ENCODE measurements at regions not wholly inside any gene's neighbourhood (a gene's known extent, or its start where the extent isn't known, plus 50 kb on each side); places are given as distances from the start of the nearest gene placed in this dataset.

DNA sequence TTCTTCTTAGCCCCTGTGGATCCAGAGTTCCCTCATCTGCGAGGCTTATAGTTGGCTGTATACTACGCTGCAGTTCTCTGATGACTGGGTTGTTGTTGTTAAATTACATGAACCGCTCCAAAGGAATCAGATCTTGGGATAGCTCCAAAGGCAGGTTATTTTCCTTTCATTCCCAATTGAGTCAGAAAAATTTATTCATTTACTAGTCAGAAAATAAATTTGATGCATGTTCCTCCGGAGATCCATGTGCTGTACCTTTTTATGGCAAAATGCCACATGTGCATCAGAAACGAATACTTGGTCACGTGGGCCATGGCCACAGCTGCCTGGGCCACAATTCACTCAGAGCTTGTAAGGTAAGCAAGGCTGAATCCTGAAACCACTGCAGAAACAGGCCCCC is 304.0 kb downstream of the NR2F1-AS1 start:
- H3K27ac ChIP-seq: no peak overlapping the region
- TF ChIP-seq, protein P1, sequence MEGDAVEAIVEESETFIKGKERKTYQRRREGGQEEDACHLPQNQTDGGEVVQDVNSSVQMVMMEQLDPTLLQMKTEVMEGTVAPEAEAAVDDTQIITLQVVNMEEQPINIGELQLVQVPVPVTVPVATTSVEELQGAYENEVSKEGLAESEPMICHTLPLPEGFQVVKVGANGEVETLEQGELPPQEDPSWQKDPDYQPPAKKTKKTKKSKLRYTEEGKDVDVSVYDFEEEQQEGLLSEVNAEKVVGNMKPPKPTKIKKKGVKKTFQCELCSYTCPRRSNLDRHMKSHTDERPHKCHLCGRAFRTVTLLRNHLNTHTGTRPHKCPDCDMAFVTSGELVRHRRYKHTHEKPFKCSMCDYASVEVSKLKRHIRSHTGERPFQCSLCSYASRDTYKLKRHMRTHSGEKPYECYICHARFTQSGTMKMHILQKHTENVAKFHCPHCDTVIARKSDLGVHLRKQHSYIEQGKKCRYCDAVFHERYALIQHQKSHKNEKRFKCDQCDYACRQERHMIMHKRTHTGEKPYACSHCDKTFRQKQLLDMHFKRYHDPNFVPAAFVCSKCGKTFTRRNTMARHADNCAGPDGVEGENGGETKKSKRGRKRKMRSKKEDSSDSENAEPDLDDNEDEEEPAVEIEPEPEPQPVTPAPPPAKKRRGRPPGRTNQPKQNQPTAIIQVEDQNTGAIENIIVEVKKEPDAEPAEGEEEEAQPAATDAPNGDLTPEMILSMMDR (IDR thresholded peaks at IDR 0.05): no peak
- no peak for TF ChIP-seq ZFX (IDR thresholded peaks at IDR 0.05; ENCODE audit: borderline replicate concordance)

DNA sequence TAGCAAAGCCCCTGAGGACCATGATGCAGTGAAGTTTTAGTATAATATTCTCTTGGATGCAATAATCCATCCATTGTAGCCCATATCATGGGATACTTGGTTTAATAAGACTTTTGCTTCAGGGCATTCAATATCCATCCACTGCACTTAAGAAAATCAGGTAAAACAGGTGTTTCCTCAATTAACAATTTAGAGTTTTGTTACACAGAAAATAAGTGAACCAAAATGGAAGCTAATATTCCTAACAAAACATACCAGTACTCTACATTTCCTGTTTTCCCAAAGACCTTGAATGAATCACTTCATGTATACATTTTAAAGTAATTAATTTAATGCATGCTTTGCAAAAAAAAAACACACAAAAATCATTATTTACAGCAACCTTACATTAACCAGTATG is 305.6 kb downstream of the NR2F1-AS1 start:
- H3K27ac ChIP-seq: no peak overlapping the region
- no peak for TF ChIP-seq ZFX (IDR thresholded peaks at IDR 0.05; ENCODE audit: borderline replicate concordance)
- TF ChIP-seq, protein P1 (IDR thresholded peaks at IDR 0.05): no peak

DNA sequence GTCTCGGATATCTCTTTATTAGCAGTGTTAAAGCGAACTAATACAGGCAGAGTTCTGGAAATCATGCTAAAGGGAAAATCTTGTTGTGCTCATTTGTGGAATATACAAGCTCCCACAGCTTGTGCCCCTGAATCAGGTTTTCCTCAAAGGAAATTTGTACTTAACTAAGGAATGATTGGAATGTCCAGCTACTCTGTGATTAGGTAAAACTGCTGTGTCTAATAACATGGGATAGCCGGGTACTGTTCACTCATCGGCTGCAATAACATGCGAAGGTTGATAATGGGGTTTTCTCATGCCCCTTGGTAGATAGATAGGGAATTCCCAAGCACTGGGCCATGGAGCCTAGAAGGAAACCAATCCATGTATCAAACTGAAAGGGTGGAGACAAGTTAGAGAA is 306.7 kb downstream of the NR2F1-AS1 start:
- H3K27ac ChIP-seq: no peak overlapping the region
- TF ChIP-seq, protein P1 (IDR thresholded peaks at IDR 0.05): no peak
- no peak for TF ChIP-seq ZFX (IDR thresholded peaks at IDR 0.05; ENCODE audit: borderline replicate concordance)

DNA sequence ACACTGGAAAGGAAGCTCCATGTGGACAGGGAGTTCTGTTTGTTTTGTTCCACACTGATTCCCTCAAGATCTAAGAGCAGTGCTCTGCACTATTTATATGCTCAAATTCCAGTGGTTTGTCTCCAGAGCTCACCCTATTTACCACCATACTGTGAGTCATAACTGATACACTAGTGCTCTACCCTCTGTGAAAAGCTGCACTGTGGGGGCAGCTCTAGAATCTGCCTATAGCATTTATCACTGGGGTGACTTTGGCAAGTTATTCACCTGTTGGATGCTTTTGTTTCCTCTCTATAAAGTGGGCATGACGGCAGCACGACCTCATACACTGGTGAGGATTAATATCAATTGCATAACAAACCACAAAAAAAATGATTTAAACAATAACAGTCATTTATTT is 307.8 kb downstream of the NR2F1-AS1 start:
- no peak overlapping the region for H3K27ac ChIP-seq

DNA sequence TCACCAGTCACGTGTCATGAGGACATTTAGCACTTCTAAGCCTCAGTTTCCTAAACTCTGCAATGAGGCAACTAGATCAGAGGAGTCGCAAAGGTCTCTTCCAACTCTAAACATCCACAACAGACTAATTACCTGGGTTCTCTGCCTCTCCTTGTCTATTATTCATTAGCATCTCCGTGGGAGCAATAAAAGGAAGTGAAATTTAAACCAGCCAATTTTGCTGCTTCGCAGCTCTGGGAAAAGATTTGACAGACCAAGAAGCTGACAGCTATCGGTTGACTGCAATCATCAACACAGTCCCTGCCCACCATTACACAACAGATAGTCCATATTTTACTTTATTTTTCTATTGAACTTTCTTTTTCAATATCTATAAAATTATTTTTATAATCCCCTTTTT is 308.9 kb downstream of the NR2F1-AS1 start:
- no peak overlapping the region for H3K27ac ChIP-seq

More for the DNA sequence above, 307.8 kb downstream of the NR2F1-AS1 start:
- TF ChIP-seq, protein P1 (IDR thresholded peaks at IDR 0.05): no peak
- TF ChIP-seq ZFX (IDR thresholded peaks at IDR 0.05; ENCODE audit: borderline replicate concordance): no peak

DNA sequence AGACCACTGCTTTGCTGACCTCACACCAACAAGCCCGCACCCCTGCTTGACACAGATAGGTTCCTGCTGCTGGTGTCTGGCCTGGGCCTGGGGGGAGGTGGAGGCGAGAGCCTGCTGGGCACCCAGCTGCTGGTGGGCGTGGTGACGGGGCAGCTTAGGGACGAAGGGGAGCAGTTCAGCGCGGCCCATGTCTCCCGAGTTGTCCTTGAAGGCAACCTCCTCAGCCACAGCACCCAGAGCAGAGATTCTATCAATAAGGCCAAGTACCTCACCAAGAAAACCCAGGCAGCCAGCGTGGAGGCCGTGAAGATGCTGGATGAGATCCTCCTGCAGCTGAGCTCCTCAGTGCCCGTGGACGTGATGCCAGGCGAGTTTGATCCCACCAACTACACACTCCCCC is 313.3 kb downstream of the NR2F1-AS1 start:
- no peak for TF ChIP-seq ZFX (IDR thresholded peaks at IDR 0.05; ENCODE audit: borderline replicate concordance)
- TF ChIP-seq, protein P1 (IDR thresholded peaks at IDR 0.05): no peak
- H3K27ac ChIP-seq: no peak overlapping the region

More for the DNA sequence above, 308.9 kb downstream of the NR2F1-AS1 start:
- no peak for TF ChIP-seq ZFX (IDR thresholded peaks at IDR 0.05; ENCODE audit: borderline replicate concordance)
- TF ChIP-seq, protein P1 (IDR thresholded peaks at IDR 0.05): no peak

DNA sequence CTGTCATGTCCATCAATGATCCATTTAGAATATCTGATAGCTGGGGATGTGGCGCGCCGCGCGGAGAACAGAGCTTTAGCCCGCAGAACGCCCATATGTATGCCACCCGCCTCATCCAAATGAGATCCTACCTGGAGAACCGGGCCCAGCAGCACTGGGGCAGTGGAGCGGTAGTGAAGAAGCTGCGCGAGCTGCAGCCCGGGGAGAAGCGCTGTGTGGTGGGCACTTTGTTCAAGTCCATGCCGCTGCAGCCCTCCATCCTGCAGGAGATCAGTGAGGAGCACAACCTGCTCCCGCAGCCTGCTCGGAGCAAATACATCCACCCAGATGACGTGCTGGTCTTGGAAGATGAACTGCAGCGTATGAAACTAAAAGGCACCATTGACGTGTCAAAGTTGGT is 313.7 kb downstream of the NR2F1-AS1 start:
- TF ChIP-seq, protein P1 (IDR thresholded peaks at IDR 0.05): no peak
- TF ChIP-seq ZFX (IDR thresholded peaks at IDR 0.05; ENCODE audit: borderline replicate concordance): no peak
- no peak overlapping the region for H3K27ac ChIP-seq
